ENCODE measurements at regions not wholly inside any gene's neighbourhood (a gene's known extent, or its start where the extent isn't known, plus 50 kb on each side); places are given as distances from the start of the nearest gene placed in this dataset.

- H2AFZ ChIP-seq (ENCODE audit: low read depth, low read length), result no peak overlapping the region
- H3K4me1 ChIP-seq (ENCODE audit: low read length), result no peaks in the 10 kb centered on the region
- no peak overlapping the region for H3K27ac ChIP-seq (ENCODE audit: low read length)
- TF ChIP-seq EZH2phosphoT487 (IDR thresholded peaks at IDR 0.05; ENCODE audit: low read depth), result no peak
- TF ChIP-seq CTCF (IDR thresholded peaks at IDR 0.05; ENCODE audit: low read depth, low read length), result no peak
- H3K4me3 ChIP-seq (ENCODE audit: low read length), result no peak overlapping the region
- H3K27me3 ChIP-seq (ENCODE audit: low read depth, low read length), result no peaks in the 10 kb centered on the region
- H3K79me2 ChIP-seq (ENCODE audit: low read length), result no peaks in the 10 kb centered on the region
- H3K9me3 ChIP-seq (ENCODE audit: insufficient read depth, low read length), result no peaks in the 10 kb centered on the region
- H3K4me2 ChIP-seq (ENCODE audit: low read length), result no peak overlapping the region
- H3K9ac ChIP-seq (ENCODE audit: low read length), result no peak overlapping the region
- no peaks in the 10 kb centered on the region for H4K20me1 ChIP-seq (ENCODE audit: insufficient read depth, low read length)
- no peaks in the 10 kb centered on the region for H3K36me3 ChIP-seq (replicated peaks; ENCODE audit: low read depth, low read length)
Observed at GRCh38 chr10:120783867-120784266, 67.3 kb upstream of the WDR11 start.

- TF ChIP-seq EZH2phosphoT487 (IDR thresholded peaks at IDR 0.05; ENCODE audit: low read depth) (no peak), CTCF (IDR thresholded peaks at IDR 0.05; ENCODE audit: low read depth, low read length) (no peak)
- Histone ChIP-seq H3K9me3 (ENCODE audit: insufficient read depth, low read length) (no peaks in the 10 kb centered on the region), H3K4me2 (ENCODE audit: low read length) (no peak overlapping the region), H3K36me3 (replicated peaks; ENCODE audit: low read depth, low read length) (no peaks in the 10 kb centered on the region), H3K27ac (ENCODE audit: low read length) (no peak overlapping the region), H4K20me1 (ENCODE audit: insufficient read depth, low read length) (no peaks in the 10 kb centered on the region), H3K27me3 (ENCODE audit: low read depth, low read length) (no peaks in the 10 kb centered on the region), H3K4me3 (ENCODE audit: low read length) (no peak overlapping the region), H3K9ac (ENCODE audit: low read length) (no peak overlapping the region), H2AFZ (ENCODE audit: low read depth, low read length) (no peak overlapping the region), H3K4me1 (ENCODE audit: low read length) (peaks cover 6% of the 10 kb centered on the region), H3K79me2 (ENCODE audit: low read length) (no peaks in the 10 kb centered on the region)
Observed at GRCh38 chr10:120788771-120789170, 62.4 kb upstream of the WDR11 start.

- H3K9ac ChIP-seq (ENCODE audit: low read length), result no peak overlapping the region
- H4K20me1 ChIP-seq (ENCODE audit: insufficient read depth, low read length), result no peaks in the 10 kb centered on the region
- no peaks in the 10 kb centered on the region for H3K79me2 ChIP-seq (ENCODE audit: low read length)
- H3K27ac ChIP-seq (ENCODE audit: low read length), result no peak overlapping the region
- H3K4me1 ChIP-seq (ENCODE audit: low read length), result peaks cover 6% of the 10 kb centered on the region
- TF ChIP-seq EZH2phosphoT487 (IDR thresholded peaks at IDR 0.05; ENCODE audit: low read depth), result no peak
- no peak for TF ChIP-seq CTCF (IDR thresholded peaks at IDR 0.05; ENCODE audit: low read depth, low read length)
- no peak overlapping the region for H2AFZ ChIP-seq (ENCODE audit: low read depth, low read length)
- H3K4me3 ChIP-seq (ENCODE audit: low read length), result no peak overlapping the region
- H3K27me3 ChIP-seq (ENCODE audit: low read depth, low read length), result no peaks in the 10 kb centered on the region
- no peak overlapping the region for H3K4me2 ChIP-seq (ENCODE audit: low read length)
- no peaks in the 10 kb centered on the region for H3K36me3 ChIP-seq (replicated peaks; ENCODE audit: low read depth, low read length)
- H3K9me3 ChIP-seq (ENCODE audit: insufficient read depth, low read length), result no peaks in the 10 kb centered on the region
Observed at GRCh38 chr10:120789303-120790203, 61.6 kb upstream of the WDR11 start.

- Histone ChIP-seq H3K9ac (ENCODE audit: low read length) (no peak overlapping the region), H3K4me1 (ENCODE audit: low read length) (peaks cover 6% of the 10 kb centered on the region), H3K4me3 (ENCODE audit: low read length) (no peak overlapping the region), H3K36me3 (replicated peaks; ENCODE audit: low read depth, low read length) (no peaks in the 10 kb centered on the region), H2AFZ (ENCODE audit: low read depth, low read length) (no peak overlapping the region), H3K27ac (ENCODE audit: low read length) (no peak overlapping the region), H3K27me3 (ENCODE audit: low read depth, low read length) (no peaks in the 10 kb centered on the region), H3K9me3 (ENCODE audit: insufficient read depth, low read length) (no peaks in the 10 kb centered on the region), H3K79me2 (ENCODE audit: low read length) (no peaks in the 10 kb centered on the region), H4K20me1 (ENCODE audit: insufficient read depth, low read length) (no peaks in the 10 kb centered on the region), H3K4me2 (ENCODE audit: low read length) (no peak overlapping the region)
- TF ChIP-seq EZH2phosphoT487 (IDR thresholded peaks at IDR 0.05; ENCODE audit: low read depth) (no peak), CTCF (IDR thresholded peaks at IDR 0.05; ENCODE audit: low read depth, low read length) (no peak)
Observed at GRCh38 chr10:120791316-120791715, 59.8 kb upstream of the WDR11 start.
